ENCODE measurements at regions not wholly inside any gene's neighbourhood (a gene's known extent, or its start where the extent isn't known, plus 50 kb on each side); places are given as distances from the start of the nearest gene placed in this dataset.
A peak's percentile ranks its signal among the peaks of the same experiment; 100 is the strongest.

DNA sequence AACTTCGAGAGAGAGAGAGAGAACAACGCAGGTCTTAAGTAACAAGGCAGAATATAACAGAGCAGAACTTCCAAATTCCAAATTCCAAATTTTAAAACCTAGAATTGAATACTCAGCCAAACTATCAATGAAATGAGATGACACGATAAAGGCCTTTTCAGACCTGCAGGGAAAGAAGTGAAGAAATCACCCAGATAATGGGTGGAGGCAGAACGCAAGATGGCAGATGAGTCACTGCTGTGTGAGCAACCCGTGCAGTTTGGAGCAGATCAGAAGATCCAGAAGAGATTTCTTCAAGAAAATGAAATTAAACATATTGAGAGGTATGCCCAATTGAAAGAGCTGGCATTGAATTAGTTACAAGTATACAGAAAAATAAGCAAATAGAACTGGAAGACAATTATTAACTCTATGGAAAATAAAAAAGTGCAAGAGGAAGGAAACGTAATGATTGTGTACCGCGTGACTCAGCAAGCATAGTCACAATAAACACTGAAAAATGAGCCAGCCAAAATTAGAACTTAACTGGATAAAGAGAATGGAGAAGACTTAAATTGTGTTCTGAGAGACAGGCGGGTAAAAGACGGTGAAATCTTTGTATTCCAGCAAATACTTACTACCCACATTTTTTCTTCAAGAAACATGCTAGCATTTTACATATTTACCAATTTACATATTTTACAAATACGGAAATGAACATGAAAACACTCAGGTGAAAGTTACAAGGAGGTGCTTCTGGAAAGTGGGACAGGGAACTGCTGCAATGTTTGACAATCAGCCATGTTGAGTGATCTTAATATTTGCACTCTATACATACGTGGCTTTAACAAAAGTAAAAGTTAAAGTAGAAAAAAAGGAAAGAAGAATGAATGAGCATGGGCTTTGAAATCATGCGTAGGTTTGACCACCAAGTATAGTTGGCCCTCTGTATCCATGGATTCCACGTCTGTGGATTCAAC lies 87.9 kb upstream of the CDYL start:
- Histone ChIP-seq H3K79me2 (ENCODE audit: low read length) (no peaks in the 10 kb centered on the region), H3K4me1 (ENCODE audit: insufficient read depth, low read length) (peaks cover 18% of the 10 kb centered on the region), H3K9me3 (ENCODE audit: low read length) (no peaks in the 10 kb centered on the region), H3K27me3 (ENCODE audit: low read length) (no peaks in the 10 kb centered on the region), H3K9ac (ENCODE audit: low read length) (peak overlapping the region; percentile 27), H3F3A (ENCODE audit: low read length, unreplicated experiment) (no peaks in the 10 kb centered on the region), H3K4me2 (ENCODE audit: low read length) (peak overlapping the region; percentile 78), H3K27ac (ENCODE audit: low read length) (peak overlapping the region; percentile 76), H3K4me3 (ENCODE audit: low read length) (peak overlapping the region; percentile 56), H2AFZ (ENCODE audit: low read length) (peak overlapping the region; percentile 66), H3K36me3 (ENCODE audit: low read depth, low read length) (no peaks in the 10 kb centered on the region), H3K9me2 (replicated peaks; ENCODE audit: low read length) (no peaks in the 10 kb centered on the region), H4K20me1 (ENCODE audit: low read length) (no peaks in the 10 kb centered on the region)
- no peak for TF ChIP-seq EZH2phosphoT487 (IDR thresholded peaks at IDR 0.05; ENCODE audit: borderline replicate concordance, low read length)
- TF ChIP-seq, protein P1, sequence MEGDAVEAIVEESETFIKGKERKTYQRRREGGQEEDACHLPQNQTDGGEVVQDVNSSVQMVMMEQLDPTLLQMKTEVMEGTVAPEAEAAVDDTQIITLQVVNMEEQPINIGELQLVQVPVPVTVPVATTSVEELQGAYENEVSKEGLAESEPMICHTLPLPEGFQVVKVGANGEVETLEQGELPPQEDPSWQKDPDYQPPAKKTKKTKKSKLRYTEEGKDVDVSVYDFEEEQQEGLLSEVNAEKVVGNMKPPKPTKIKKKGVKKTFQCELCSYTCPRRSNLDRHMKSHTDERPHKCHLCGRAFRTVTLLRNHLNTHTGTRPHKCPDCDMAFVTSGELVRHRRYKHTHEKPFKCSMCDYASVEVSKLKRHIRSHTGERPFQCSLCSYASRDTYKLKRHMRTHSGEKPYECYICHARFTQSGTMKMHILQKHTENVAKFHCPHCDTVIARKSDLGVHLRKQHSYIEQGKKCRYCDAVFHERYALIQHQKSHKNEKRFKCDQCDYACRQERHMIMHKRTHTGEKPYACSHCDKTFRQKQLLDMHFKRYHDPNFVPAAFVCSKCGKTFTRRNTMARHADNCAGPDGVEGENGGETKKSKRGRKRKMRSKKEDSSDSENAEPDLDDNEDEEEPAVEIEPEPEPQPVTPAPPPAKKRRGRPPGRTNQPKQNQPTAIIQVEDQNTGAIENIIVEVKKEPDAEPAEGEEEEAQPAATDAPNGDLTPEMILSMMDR (conservative IDR thresholded peaks at IDR 0.05; ENCODE audit: low read depth, low read length) = no peak
- no peak for TF ChIP-seq EZH2 (IDR thresholded peaks at IDR 0.05; ENCODE audit: low read length, unreplicated experiment)
- ChIA-PET POLR2A (ENCODE audit: unreplicated experiment) (no interaction called here), CTCF (no interaction called here)
- DNase-seq (peak; percentile 79), ATAC-seq (peak; percentile 97)
- intact Hi-C loops (cut with micrococcal nuclease) = loop anchor here (5.0 kb wide), 1 partner anchor 36 kb away; no protein-coding TSS in a partner anchor
- BruUV-seq (replicated peaks) = TSS peak; percentile 24

- Histone ChIP-seq H3K79me2 (ENCODE audit: low read length) (no peaks in the 10 kb centered on the region), H3F3A (ENCODE audit: low read length, unreplicated experiment) (no peaks in the 10 kb centered on the region), H2AFZ (ENCODE audit: low read length) (peak overlapping the region; percentile 66), H4K20me1 (ENCODE audit: low read length) (no peaks in the 10 kb centered on the region), H3K4me1 (ENCODE audit: insufficient read depth, low read length) (peaks cover 14% of the 10 kb centered on the region), H3K9me3 (ENCODE audit: low read length) (no peaks in the 10 kb centered on the region), H3K4me2 (ENCODE audit: low read length) (peak overlapping the region; percentile 78), H3K27me3 (ENCODE audit: low read length) (no peaks in the 10 kb centered on the region), H3K9me2 (replicated peaks; ENCODE audit: low read length) (no peaks in the 10 kb centered on the region), H3K4me3 (ENCODE audit: low read length) (peak overlapping the region; percentile 56), H3K36me3 (ENCODE audit: low read depth, low read length) (no peaks in the 10 kb centered on the region), H3K27ac (ENCODE audit: low read length) (peak overlapping the region; percentile 76), H3K9ac (ENCODE audit: low read length) (peak overlapping the region; percentile 27; the same call in 1 of the 2 replicates)
- DNase-seq = no peak
- ATAC-seq = no peak
- BruUV-seq (replicated peaks) = no TSS peak
- CTCF ChIA-PET = no interaction called here
- POLR2A ChIA-PET (ENCODE audit: unreplicated experiment) = no interaction called here
- intact Hi-C loops (cut with micrococcal nuclease) = loop anchor here (5.0 kb wide), 1 partner anchor 35 kb away; no protein-coding TSS in a partner anchor
- no peak for TF ChIP-seq EZH2 (IDR thresholded peaks at IDR 0.05; ENCODE audit: low read length, unreplicated experiment)
- no peak for TF ChIP-seq EZH2phosphoT487 (IDR thresholded peaks at IDR 0.05; ENCODE audit: borderline replicate concordance, low read length)
- TF ChIP-seq, protein P1 (conservative IDR thresholded peaks at IDR 0.05; ENCODE audit: low read depth, low read length) = no peak
Measured at GRCh38 chr6:4687656-4687988, 88.6 kb upstream of the CDYL start.
